AG09319 (cell line): ENCODE measurements at regions not wholly inside any gene's neighbourhood (a gene's known extent, or its start where the extent isn't known, plus 50 kb on each side); places are given as distances from the start of the nearest gene placed in this dataset.

Experiments used
- DNase-seq: peaks from one replicate; pipeline ENCODE4 v3.0.0-alpha.2; 2010; ENCODE audit warnings: low read depth; ENCODE audit errors: extremely low read depth
- TF ChIP-seq, protein P1 (sequence below): IDR thresholded peaks from 2 replicates; pipeline ENCODE4 v1.5.1; 2011; ENCODE audit warnings: low read depth, mild to moderate bottlenecking, inconsistent platforms, low read length, moderate library complexity

DNA sequence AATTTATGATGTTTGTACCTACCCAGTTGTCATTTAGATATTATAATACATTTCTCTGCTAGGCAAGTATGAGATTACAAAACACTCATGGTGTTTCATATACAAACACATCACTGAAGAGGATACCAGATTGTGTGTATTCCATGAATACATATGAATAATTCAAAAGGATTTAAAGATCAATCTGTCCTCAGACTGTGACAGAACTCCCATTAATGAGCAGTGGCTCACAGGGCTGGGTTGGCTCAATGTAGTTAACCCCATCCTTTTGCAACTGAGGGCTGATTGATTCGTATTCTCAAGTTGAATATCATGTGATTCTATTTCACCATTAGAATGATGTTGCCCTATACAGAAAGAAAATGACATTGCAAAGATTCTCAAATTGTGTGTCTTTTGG is 79.6 kb upstream of the SPANXN2 start:
- no peak for DNase-seq
- TF ChIP-seq, protein P1, sequence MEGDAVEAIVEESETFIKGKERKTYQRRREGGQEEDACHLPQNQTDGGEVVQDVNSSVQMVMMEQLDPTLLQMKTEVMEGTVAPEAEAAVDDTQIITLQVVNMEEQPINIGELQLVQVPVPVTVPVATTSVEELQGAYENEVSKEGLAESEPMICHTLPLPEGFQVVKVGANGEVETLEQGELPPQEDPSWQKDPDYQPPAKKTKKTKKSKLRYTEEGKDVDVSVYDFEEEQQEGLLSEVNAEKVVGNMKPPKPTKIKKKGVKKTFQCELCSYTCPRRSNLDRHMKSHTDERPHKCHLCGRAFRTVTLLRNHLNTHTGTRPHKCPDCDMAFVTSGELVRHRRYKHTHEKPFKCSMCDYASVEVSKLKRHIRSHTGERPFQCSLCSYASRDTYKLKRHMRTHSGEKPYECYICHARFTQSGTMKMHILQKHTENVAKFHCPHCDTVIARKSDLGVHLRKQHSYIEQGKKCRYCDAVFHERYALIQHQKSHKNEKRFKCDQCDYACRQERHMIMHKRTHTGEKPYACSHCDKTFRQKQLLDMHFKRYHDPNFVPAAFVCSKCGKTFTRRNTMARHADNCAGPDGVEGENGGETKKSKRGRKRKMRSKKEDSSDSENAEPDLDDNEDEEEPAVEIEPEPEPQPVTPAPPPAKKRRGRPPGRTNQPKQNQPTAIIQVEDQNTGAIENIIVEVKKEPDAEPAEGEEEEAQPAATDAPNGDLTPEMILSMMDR, result no peak

DNA sequence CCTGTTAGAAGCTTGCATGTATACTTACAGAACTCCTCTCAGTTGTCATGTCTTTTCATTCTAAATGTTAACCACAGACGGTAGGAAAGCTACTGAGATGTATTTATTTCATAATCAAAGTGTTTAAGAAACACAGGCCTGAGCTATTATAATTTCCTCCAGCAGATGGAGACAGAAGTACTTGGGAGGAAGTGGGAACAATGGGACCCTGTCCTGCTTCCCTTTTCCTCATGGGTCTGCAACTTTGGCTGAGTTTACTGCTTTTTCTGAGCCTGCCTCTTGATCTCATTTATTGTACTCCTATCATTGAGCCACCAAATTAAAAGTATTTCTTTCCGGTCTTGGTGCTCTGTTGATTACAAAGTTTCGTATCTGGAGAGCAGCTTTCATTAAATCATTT is 67.7 kb upstream of the SPANXN2 start:
- TF ChIP-seq, protein P1, result peak; percentile 44
- no peak for DNase-seq

DNA sequence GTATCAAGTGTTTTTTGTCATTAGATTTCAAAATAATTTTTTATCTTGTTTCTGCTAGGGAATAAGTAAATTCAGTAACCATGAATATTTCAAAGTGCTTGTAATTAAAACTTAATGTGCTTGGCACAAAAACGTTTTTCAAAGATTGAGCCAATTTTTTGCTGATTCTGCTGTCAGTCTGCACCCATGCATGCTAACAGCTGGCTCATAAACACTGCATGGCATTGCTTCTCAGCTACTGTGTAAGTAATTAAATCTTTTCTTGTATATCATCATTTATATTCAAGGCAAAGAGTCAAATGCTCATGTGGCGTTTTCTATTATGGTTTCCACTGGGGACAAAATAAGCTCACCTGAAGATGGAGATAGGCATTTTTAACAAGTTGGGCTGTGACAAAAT is 66.8 kb upstream of the SPANXN2 start:
- no peak for DNase-seq
- TF ChIP-seq, protein P1, result no peak

DNA sequence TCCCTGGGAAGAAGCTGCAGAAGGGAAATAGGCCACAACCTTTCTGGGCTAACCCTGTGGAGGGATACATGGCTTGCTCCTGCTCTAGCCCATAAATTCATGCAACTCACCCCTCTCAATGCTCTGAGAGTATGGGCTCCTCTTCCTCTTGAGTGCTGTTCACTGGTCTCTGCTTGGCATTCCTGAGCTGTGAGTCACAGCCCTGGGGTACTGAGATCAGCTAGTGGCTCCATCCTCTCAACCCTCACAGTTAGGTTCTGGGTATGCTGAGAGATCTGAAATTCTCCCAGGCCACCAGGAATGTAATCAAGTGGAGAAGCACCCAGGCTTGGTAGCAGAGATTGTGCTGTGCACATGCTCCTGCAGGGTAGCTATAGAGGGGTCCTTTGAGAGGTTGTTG is 60.6 kb upstream of the SPANXN2 start:
- DNase-seq, result no peak
- TF ChIP-seq, protein P1, result no peak
